Fibroblast of skin of back (primary cell): ENCODE measurements at regions not wholly inside any gene's neighbourhood (a gene's known extent, or its start where the extent isn't known, plus 50 kb on each side); places are given as distances from the start of the nearest gene placed in this dataset.
"Not testable (repeated sequence)": the region's sequence is repeated elsewhere in the genome, so short reads cannot be mapped to it uniquely, and the experiment has no call there.

ENCODE experiments used
- DNase-seq: peaks from one replicate; pipeline ENCODE4 v3.0.0-alpha.2; 2013

GRCh38 chr14:27831978-27832377 lies 934.6 kb upstream of the FOXG1 start:
- not testable (repeated sequence) for DNase-seq

GRCh38 chr14:27833001-27833400 lies 933.6 kb upstream of the FOXG1 start:
- not testable (repeated sequence) for DNase-seq

- DNase-seq: no peak
These were observed 930.2 kb upstream of the FOXG1 start for GRCh38 chr14:27836386-27836785.

DNA sequence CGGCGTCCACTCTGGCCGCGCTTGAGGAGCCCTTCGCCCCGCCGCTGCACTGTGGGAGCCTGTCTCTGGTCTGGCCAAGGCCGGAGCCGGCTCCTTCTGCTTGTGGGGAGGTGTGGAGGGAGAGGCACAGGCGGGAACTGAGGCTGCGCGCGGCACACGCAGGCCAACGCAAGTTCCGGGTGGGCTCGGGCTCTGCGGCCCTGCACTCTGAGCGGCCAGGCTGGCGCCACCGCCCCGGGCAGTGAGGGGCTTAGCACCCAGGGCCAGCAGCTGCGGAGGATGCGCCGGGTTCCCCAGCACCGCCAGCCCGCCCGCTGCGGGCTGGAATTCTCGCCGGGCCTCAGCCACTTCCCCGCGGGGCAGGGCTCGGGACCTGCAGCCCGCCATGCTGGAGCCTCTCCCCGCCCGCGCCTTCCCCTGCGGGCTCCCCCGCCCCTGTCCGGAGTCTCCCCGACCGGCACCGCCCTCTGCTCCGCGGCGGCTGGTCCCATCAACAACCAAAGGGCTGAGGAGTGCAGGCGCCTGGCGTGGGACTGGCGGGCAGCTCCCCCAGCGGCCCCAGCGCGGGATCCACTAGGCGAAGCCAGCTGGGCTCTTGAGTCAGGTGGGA lies 921.2 kb upstream of the FOXG1 start:
- no peak for DNase-seq

DNA sequence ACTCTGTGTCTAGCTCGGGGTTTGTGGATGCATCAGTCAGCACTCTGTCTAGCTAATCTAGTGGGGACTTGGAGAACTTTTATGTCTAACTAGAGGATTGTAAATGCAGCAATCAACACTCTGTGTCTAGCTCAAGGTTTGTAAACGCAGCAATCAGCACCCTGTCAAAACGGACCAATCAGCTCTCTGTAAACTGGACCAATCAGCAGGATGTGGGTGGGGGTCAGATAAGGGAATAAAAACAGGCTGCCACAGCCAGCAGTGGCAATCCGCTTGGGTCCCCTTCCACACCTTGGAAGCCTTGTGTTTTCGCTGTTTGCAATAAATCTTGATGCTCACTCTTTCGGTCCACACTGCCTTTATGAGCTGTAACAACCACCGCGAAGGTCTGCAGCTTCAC lies 920.7 kb upstream of the FOXG1 start:
- DNase-seq: no peak

DNA sequence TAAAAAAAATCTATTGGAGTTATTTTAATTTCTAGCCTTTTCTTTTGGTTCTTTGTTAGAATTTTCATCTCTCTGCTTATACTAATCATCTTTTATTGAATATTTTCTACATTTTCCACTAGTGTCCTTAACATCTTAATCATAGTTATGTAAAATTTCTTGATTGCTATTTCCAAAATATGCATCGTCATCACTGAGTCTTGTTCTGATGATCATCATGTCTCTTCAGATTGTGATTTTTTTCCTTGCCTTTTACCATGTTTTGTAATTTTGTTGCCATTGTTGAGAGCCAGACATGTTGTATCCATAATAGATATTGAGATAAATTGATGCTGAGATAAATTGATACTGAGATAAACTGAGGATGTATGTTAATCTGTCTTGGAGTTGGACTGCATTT lies 919.1 kb upstream of the FOXG1 start:
- DNase-seq: not testable (repeated sequence)

DNA sequence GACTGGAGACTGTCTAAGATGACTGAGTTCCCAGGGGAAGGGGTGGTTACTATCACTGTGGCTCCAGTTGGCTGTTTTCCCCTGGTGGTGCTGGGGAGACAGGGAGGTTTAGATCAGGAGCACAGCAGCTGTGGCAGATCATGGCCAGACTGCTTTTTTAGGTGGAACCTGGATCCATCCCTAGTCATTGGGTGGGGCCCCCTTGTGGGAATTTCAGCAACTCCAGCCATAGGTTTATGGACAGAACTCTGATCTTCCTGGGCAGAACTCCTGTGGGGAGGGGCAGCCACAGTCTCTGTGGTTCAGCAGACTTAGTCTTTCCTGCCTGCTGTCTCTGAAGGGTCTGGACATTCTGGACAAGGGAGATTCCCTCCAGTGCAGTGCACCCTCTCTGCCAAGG lies 917.4 kb upstream of the FOXG1 start:
- DNase-seq: not testable (repeated sequence)

DNA sequence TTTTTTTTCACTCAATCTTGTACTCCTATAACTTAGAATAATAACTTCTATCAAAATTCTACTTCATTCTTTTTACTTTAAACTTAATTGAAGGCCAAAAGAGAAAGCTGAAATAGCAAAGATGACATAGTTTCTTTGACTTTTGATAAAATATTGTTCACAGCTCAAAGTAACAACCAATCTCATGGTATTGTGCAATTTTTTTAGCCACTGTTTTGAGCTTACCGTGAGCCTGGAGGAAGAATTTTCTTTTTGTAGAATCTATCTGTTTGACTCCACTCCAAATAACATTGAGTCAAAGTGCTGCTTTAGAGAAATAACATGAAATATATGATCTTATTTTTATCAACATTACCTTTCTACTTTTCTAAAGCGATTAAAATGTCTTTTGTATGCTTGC lies 903.9 kb upstream of the FOXG1 start:
- DNase-seq: no peak

DNA sequence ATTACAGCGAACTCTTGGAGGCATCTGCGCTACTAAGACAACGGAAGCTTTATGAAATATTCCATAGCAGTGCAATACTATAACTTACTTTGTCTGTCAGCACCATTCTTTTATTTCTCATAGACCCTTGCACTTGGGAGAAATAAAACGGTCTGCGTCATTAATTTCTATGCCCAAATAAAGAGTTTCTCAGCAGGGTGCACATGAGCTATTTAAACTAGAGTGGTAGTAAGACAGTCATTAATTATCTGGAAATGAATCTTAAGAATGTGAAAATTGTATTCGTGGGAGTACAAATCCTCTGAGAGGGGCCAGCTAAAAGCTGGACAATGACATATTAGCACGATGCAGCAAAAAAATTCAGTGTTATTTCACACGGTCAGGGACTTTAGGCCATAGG lies 903.4 kb upstream of the FOXG1 start:
- no peak for DNase-seq

- DNase-seq: no peak
These were observed 885.5 kb upstream of the FOXG1 start for GRCh38 chr14:27881063-27881462.

DNA sequence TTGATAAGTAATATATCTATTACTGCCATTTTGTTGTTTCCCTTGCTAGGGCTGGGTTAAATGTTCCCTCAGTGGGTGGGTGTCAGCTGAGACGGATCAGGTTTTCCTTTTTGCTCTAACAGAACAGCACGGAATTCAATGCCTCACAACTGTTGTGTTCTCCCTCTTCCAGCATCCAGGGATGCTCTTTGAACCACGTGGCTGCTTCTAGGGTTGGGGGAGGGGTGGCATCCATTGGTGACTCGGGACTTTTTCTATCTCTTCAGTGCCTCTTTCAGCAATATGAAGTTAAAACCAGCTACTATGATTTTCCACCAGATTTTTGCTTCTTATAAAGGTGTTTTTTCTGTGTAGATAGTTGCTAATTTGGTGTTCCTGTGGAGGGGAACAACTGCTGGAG lies 884.9 kb upstream of the FOXG1 start:
- no peak for DNase-seq

DNA sequence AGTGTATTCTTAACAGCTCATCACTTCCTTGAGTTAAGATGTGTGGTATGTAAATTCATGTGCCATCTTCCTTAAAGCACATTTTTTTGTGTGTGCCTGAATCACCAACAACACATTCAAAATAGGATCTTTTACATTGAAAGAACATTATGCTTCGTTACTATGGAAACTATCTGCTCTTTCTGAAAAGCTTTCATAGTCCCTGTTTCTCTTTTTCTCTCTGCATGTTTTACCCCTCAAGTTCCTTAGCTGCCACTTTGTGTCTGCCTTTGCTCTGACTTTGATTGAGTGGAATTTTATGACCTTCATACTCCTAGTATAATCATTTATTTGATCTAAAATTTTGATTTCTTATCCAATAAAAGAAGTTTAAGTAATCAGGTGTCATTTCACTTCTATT lies 880.3 kb upstream of the FOXG1 start:
- no peak for DNase-seq

- no peak for DNase-seq
These were observed 876.3 kb upstream of the FOXG1 start for GRCh38 chr14:27890259-27890658.

GRCh38 chr14:27908484-27908883 lies 858.1 kb upstream of the FOXG1 start:
- DNase-seq: not testable (repeated sequence)

DNA sequence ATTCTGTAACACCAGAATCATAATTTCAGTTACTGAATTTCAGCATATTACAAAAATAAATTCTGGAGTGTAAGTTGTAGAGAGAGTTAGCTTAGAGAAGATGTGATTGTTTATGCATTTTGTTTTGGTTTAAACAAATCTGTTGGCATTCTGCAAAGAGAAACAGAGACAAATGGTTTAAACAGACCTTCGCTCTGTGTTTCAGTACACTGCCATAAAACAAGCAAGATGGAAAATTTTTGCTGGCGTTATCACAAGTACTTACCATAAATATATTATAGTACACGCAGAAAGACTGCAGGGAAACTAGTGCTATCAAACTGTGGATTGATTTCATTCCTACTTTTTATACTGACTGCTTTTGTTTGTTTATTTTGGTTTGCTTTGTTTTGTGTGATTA lies 850.3 kb upstream of the FOXG1 start:
- DNase-seq: no peak

DNA sequence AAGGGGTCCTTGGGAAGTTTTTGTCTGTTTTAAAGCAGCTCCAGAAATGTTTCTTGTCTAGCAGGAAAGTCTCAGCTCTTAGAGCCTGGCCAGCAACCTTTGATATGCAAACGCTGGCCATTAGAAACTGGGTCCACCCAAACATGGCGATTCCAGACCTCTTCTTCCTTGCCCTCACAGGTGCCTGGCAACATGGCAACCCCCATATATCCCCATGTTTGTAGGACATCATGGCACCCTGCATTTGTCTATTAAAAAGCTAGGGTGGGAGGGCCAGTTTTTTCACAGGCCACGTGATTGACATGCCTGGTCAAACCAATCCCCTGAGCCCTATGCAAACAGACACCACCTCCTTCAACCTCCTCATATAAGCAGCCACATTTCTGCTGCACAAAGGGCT lies 848.7 kb upstream of the FOXG1 start:
- DNase-seq: no peak

GRCh38 chr14:27927519-27927918 lies 839.1 kb upstream of the FOXG1 start:
- DNase-seq: no peak

- DNase-seq: no peak
These were observed 836.7 kb upstream of the FOXG1 start for GRCh38 chr14:27929797-27930347.

DNA sequence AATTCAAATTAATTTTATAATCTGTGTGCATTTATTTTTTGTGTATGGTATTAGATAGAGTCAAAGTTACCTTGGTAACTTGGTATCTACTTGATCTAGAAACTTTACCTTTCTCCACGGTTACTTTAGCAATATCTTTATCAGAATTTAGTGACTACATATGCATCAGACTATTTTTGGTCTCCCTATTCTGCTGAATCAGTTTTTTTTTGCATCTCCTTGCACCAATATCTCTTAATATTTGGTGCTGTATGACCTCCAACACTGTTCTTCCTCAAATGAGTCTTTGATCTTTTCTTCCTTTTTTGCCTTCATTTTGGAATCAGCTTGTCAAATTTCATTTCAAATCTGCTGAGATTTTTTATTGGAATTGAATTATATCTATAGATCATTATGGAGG lies 828.2 kb upstream of the FOXG1 start:
- DNase-seq: no peak

DNA sequence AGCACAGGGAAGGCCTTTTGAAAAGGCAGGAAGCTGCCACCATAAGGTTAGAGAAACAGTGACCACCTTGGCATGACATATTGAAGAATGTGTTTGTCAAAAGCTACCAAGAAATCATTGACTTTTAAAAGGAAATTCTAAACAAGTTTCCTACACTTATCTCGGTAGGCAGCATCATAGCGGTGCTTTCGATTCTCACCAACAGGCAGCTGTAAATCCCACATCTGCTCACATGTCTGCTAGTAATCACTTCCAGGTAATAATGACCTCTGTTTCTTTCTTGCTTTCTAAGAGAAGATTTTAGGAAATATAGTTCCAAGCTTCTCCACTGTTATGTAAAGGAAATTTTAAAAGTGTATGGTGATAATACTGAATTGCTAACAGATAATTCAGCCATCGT lies 821.1 kb upstream of the FOXG1 start:
- DNase-seq: no peak

- no peak for DNase-seq
These were observed 807.8 kb upstream of the FOXG1 start for GRCh38 chr14:27958757-27959156.

DNA sequence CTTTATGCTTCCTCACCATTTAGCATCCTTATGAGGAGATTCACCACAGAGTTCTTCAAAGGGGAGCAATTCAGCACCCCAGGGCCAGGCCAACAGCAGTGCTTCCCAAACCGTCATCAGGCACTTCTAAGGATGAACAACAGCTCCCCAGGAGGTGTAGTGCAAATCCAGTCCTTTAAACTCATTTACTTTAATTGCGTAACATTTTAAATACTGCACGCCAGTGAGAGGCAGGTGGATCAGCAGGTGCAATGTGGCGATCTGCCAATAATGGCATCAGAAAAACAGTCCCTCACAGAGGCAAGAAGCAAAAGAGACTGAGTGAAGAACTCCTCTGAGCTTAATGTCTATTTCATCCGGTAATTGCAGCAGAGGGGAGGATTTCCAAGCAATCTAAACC lies 770.9 kb upstream of the FOXG1 start:
- no peak for DNase-seq

DNA sequence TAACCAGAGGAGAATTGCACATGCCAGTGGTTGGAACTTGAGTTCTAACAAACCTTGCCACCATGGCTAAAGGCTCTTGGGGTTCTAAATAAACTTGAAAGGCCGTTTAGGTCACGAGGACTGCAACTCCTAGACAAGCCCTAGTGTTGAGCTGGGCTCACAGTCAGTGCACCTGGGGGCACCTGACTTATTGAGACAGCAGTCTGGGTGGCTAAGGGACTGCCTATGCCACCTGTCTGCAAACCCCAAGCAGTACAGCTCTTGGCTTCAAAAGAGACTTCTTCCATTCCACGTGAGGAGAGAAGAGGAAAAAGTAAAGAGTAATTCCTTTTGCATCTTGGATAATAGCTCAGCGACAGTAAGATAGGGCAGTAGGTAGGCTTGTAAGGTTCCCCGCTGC lies 765.6 kb upstream of the FOXG1 start:
- no peak for DNase-seq

DNA sequence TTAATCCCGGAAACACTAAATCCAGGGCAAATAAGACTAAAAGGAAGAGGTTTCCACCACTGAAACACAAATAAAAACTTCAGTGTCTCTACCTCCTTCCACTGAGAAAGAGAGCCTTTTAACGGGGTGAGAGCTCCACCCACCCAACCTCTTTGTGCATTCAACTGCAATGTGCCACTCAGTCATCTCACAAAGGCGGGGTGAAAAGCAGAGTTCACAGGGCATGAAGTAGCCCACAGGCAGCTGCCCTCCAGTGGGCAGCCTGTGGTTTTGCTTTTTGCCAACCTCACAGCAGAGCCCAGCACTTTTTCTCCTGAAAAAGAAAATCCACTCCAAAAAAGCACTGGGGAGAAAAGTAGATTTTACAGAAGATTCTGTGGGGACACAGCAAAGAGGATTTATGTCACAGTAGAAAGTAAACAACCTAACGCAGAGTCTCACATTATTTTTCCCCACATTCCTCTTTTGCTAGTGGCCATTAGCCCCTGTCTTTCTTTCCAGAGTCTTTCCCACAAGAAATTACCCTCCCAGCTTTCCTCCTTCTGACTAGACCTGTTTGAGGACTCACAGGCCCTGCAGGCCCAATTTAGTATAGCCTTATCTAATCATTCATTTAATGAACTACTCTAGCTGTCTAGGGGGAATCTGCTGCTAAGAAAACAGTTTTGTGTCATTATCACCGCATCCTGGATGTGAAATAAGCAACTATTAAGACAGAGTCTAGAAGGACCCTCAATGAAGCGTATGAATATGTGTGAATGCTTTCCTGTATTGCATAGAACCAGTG lies 753.8 kb upstream of the FOXG1 start:
- DNase-seq: no peak
